SU-DHL-6 (cell line): ENCODE measurements at regions not wholly inside any gene's neighbourhood (a gene's known extent, or its start where the extent isn't known, plus 50 kb on each side); places are given as distances from the start of the nearest gene placed in this dataset.

Source experiments
- EZH2phosphoT487 ChIP-seq: fragments of 200-600 bp; sonication (generic), shearing (Covaris generic); conservative IDR thresholded peaks from 2 replicates; pipeline ENCODE4 v1.6.1; 2018; ENCODE audit warnings: mild to moderate bottlenecking, antibody characterized with exemption, low read length, moderate library complexity, mixed read lengths
- TF ChIP-seq, protein P1 (sequence below): fragments of 200-600 bp; sonication (generic); IDR thresholded peaks from one replicate; pipeline ENCODE4 v1.5.1; 2017; ENCODE audit warnings: antibody characterized with exemption, mild to moderate bottlenecking, low read length, moderate library complexity; ENCODE audit not compliant: insufficient read depth, poor library complexity, severe bottlenecking

DNA sequence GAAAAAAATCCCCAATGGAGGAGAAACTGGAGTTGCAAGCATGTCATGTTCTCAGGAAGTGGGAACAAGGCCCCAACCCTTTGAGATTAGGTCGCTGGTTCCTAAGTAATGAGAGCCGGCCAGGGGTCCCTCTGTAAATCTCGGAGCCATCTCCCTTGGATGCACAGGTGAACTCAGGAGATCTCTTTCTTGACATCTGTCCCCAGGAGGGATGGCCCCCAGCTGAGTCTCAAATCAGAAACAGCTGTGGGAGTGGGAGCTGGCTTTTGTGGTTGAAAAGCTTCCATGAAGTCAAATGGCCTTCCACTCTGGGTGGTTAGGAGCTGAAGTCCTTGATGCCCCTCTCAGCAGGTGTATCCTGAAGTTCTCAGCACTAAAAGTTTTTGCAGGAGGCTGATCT, 257.1 kb downstream of the BMP7 start:
- no peak for TF ChIP-seq EZH2phosphoT487
- TF ChIP-seq, protein P1, sequence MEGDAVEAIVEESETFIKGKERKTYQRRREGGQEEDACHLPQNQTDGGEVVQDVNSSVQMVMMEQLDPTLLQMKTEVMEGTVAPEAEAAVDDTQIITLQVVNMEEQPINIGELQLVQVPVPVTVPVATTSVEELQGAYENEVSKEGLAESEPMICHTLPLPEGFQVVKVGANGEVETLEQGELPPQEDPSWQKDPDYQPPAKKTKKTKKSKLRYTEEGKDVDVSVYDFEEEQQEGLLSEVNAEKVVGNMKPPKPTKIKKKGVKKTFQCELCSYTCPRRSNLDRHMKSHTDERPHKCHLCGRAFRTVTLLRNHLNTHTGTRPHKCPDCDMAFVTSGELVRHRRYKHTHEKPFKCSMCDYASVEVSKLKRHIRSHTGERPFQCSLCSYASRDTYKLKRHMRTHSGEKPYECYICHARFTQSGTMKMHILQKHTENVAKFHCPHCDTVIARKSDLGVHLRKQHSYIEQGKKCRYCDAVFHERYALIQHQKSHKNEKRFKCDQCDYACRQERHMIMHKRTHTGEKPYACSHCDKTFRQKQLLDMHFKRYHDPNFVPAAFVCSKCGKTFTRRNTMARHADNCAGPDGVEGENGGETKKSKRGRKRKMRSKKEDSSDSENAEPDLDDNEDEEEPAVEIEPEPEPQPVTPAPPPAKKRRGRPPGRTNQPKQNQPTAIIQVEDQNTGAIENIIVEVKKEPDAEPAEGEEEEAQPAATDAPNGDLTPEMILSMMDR = no peak
